ENCODE measurements at regions not wholly inside any gene's neighbourhood (a gene's known extent, or its start where the extent isn't known, plus 50 kb on each side); places are given as distances from the start of the nearest gene placed in this dataset.

DNA sequence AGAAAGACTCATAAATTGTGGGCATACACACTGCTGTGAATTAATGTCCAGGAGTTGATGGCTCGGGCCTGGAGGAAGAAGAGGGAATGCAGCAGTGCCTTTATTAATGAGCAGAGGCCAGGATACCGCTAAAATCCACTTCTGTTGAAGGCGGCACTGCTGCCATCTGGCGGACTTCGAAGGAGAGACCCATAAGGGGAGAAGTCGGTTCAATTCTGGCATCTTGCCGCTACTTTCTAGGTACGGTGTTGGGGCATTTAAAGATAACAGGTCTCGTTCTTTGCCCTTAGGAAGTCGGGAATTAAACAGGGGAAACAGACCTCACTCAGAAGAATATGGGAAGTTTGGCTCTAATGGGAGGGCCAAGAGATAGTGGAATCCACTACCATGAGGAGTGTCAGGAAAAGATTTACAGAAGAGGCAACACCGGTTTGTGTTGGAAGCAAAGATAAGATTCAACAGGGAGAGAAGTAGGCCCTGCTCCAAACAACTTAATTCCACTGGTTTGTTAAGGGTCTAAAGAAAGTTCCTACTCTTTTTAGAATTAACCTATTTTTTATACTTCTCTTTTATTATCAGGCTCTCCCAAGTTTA lies 133.6 kb upstream of the GIMD1 start:
- TF ChIP-seq, protein P1, sequence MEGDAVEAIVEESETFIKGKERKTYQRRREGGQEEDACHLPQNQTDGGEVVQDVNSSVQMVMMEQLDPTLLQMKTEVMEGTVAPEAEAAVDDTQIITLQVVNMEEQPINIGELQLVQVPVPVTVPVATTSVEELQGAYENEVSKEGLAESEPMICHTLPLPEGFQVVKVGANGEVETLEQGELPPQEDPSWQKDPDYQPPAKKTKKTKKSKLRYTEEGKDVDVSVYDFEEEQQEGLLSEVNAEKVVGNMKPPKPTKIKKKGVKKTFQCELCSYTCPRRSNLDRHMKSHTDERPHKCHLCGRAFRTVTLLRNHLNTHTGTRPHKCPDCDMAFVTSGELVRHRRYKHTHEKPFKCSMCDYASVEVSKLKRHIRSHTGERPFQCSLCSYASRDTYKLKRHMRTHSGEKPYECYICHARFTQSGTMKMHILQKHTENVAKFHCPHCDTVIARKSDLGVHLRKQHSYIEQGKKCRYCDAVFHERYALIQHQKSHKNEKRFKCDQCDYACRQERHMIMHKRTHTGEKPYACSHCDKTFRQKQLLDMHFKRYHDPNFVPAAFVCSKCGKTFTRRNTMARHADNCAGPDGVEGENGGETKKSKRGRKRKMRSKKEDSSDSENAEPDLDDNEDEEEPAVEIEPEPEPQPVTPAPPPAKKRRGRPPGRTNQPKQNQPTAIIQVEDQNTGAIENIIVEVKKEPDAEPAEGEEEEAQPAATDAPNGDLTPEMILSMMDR (IDR thresholded peaks at IDR 0.05), result peak; percentile 90
- TF ChIP-seq ZFX (IDR thresholded peaks at IDR 0.05; ENCODE audit: borderline replicate concordance), result no peak
